IMR-90 (cell line): ENCODE measurements at regions not wholly inside any gene's neighbourhood (a gene's known extent, or its start where the extent isn't known, plus 50 kb on each side); places are given as distances from the start of the nearest gene placed in this dataset.

Experiments used
- ATAC-seq: fragments of 200-7000 bp; cut with Tn5 transposase; 2 replicates; pipeline ENCODE4 v1.9.1; 2020; ENCODE audit warnings: low read depth, mild to moderate bottlenecking, moderate library complexity
- BruUV-seq: library from RNA; stranded (reverse); fragments of 400-500 nt; replicated peaks from 2 replicates; lab custom pipeline; 2021; lab: Mats Ljungman, UMichigan
- CTCF ChIA-PET: fragments of 300-600 bp; formaldehyde crosslinking; extraction: SDS; loops from one replicate; lab custom pipeline; 2021; ENCODE audit warnings: antibody characterized with exemption; lab: Yijun Ruan, JAX
- POLR2A ChIA-PET: fragments of 300-600 bp; sonication (Branson Sonifier 250); formaldehyde crosslinking; loops from one replicate; lab custom pipeline; 2022; ENCODE audit warnings: antibody characterized with exemption; ENCODE audit not compliant: unreplicated experiment; lab: Charles Lee
- DNase-seq: peaks from one replicate; pipeline ENCODE4 v3.0.0; 2013
- H2AFZ ChIP-seq: replicated peaks from 2 replicates; pipeline ENCODE3; 2013; ENCODE audit warnings: low read length, mild to moderate bottlenecking; ENCODE audit not compliant: poor library complexity
- H2AK5ac ChIP-seq: 2 replicates; pipeline ENCODE4 v1.6.1; 2013; ENCODE audit warnings: low read depth, low read length, inconsistent platforms
- H2AK9ac ChIP-seq: replicated peaks from 2 replicates; pipeline ENCODE3; 2013; ENCODE audit warnings: mild to moderate bottlenecking, low read depth, low read length, moderate library complexity; ENCODE audit not compliant: poor library complexity
- H2BK120ac ChIP-seq: 2 replicates; pipeline ENCODE4 v1.6.1; 2013; ENCODE audit warnings: low read depth, low read length, inconsistent platforms
- H2BK15ac ChIP-seq: 3 replicates; pipeline ENCODE4 v1.6.1; 2013; ENCODE audit warnings: low read depth, low read length, inconsistent platforms
- H2BK20ac ChIP-seq: 2 replicates; pipeline ENCODE4 v1.6.1; 2013; ENCODE audit warnings: low read depth, mild to moderate bottlenecking, inconsistent platforms, low read length, moderate library complexity
- H2BK5ac ChIP-seq: 2 replicates; pipeline ENCODE4 v1.6.1; 2013; ENCODE audit warnings: mild to moderate bottlenecking, low read depth, low read length, inconsistent platforms; ENCODE audit not compliant: poor library complexity, severe bottlenecking
- H3K14ac ChIP-seq: replicated peaks from 2 replicates; pipeline ENCODE4 v1.6.1; 2013; ENCODE audit warnings: low read depth, low read length, inconsistent platforms
- H3K18ac ChIP-seq: 2 replicates; pipeline ENCODE4 v1.6.1; 2013; ENCODE audit warnings: low read depth, low read length, control low read depth
- H3K23ac ChIP-seq: 2 replicates; pipeline ENCODE4 v1.6.1; 2013; ENCODE audit warnings: low read depth, low read length, inconsistent platforms
- H3K27ac ChIP-seq: 2 replicates; pipeline ENCODE4 v1.5.1; 2013; ENCODE audit warnings: mild to moderate bottlenecking, control low read depth, low read length; ENCODE audit not compliant: insufficient read depth
- H3K27me3 ChIP-seq: 2 replicates; pipeline ENCODE4 v1.6.1; 2013; ENCODE audit warnings: low read length; ENCODE audit not compliant: control insufficient read depth, insufficient read depth
- H3K36me3 ChIP-seq: 2 replicates; pipeline ENCODE4 v1.6.1; 2013; ENCODE audit warnings: low read length, mixed read lengths; ENCODE audit not compliant: control insufficient read depth, insufficient read depth
- H3K4ac ChIP-seq: 2 replicates; pipeline ENCODE4 v1.6.1; 2013; ENCODE audit warnings: low read depth, low read length, inconsistent platforms
- H3K4me1 ChIP-seq: 2 replicates; pipeline ENCODE4 v1.6.1; 2013; ENCODE audit warnings: low read length, mixed read lengths; ENCODE audit not compliant: control insufficient read depth, insufficient read depth
- H3K4me2 ChIP-seq: 2 replicates; pipeline ENCODE4 v1.6.1; 2013; ENCODE audit warnings: low read depth, mild to moderate bottlenecking, control low read depth, low read length, moderate library complexity
- H3K4me3 ChIP-seq: 2 replicates; pipeline ENCODE4 v1.5.1; 2013; ENCODE audit warnings: low read depth, mild to moderate bottlenecking, control low read depth, low read length, moderate library complexity; ENCODE audit not compliant: insufficient read depth
- H3K56ac ChIP-seq: 2 replicates; pipeline ENCODE4 v1.6.1; 2013; ENCODE audit warnings: low read length, inconsistent platforms; ENCODE audit not compliant: insufficient read depth; ENCODE audit errors: extremely low read depth
- H3K79me1 ChIP-seq, 2 experiments: 2 replicates each; pipeline ENCODE4 v1.6.1; 2013; ENCODE audit warnings: low read length in 2 of 2, inconsistent platforms in 1 of 2, low read depth in 1 of 2
- H3K9ac ChIP-seq: 2 replicates; pipeline ENCODE4 v1.6.1; 2013; ENCODE audit warnings: low read depth, low read length, control low read depth
- H3K9me1 ChIP-seq: 2 replicates; pipeline ENCODE4 v1.6.1; 2013; ENCODE audit warnings: low read length, inconsistent platforms; ENCODE audit not compliant: insufficient read depth
- H3K9me3 ChIP-seq: 2 replicates; pipeline ENCODE4 v1.6.1; 2013; ENCODE audit warnings: low read length; ENCODE audit not compliant: control insufficient read depth, insufficient read depth
- H4K20me1 ChIP-seq: 2 replicates; pipeline ENCODE4 v1.6.1; 2013; ENCODE audit warnings: low read length, inconsistent platforms; ENCODE audit not compliant: insufficient read depth
- H4K5ac ChIP-seq: 2 replicates; pipeline ENCODE4 v1.6.1; 2013; ENCODE audit warnings: mild to moderate bottlenecking, low read depth, low read length, control low read depth
- H4K8ac ChIP-seq, 2 experiments: 2 replicates each; pipeline ENCODE4 v1.6.1; 2013; ENCODE audit warnings: low read depth in 2 of 2, low read length in 2 of 2, control low read depth in 1 of 2, inconsistent platforms in 1 of 2
- H4K91ac ChIP-seq: 2 replicates; pipeline ENCODE4 v1.6.1; 2013; ENCODE audit warnings: low read depth, low read length, inconsistent platforms; ENCODE audit not compliant: insufficient read depth
- BHLHE40 ChIP-seq: fragments of 150-350 bp; IDR thresholded peaks from 2 replicates; pipeline ENCODE4 v1.6.1; 2016; ENCODE audit warnings: mild to moderate bottlenecking, low read depth, low read length
- CHD1 ChIP-seq: IDR thresholded peaks from 2 replicates; pipeline ENCODE4 v1.6.1; 2012; ENCODE audit warnings: low read depth, low read length, improper control_type of control experiment
- RAD21 ChIP-seq: IDR thresholded peaks from 2 replicates; pipeline ENCODE4 v1.6.1; 2012; ENCODE audit warnings: low read length, improper control_type of control experiment
- RCOR1 ChIP-seq: IDR thresholded peaks from 2 replicates; pipeline ENCODE4 v1.6.1; 2012; ENCODE audit warnings: mild to moderate bottlenecking, low read length, improper control_type of control experiment; ENCODE audit not compliant: insufficient replicate concordance
- RFX5 ChIP-seq: IDR thresholded peaks from 2 replicates; pipeline ENCODE4 v1.8.0; 2012; ENCODE audit warnings: low read depth, mild to moderate bottlenecking, low read length, moderate library complexity
- WGBS, 2 experiments: methylation state at CpG; one replicate each; pipeline versions ENCODE4 v1.1.5 to v1.1.7; 2013; ENCODE audit warnings: missing lambda C conversion rate in 2 of 2; ENCODE audit not compliant: insufficient read length in 1 of 2; ENCODE audit errors: extremely low coverage in 2 of 2; 5-methylcytosine and 5-hydroxymethylcytosine counted together
- dilution Hi-C: fragments of 300-500 bp; cut with HindIII; formaldehyde crosslinking; loops from one replicate; pipeline ENCODE4 v1.14.3; 2018; ENCODE audit warnings: low sequenced_read_pairs; ENCODE audit not compliant: unreplicated experiment
- in situ Hi-C: fragments of 300-500 bp; cut with MboI; formaldehyde crosslinking; loops from 3 replicates; pipeline ENCODE4 v1.14.3; 2019; ENCODE audit warnings: low sequenced_read_pairs, inconsistent platforms, mixed read lengths
- intact Hi-C: fragments of 100-400 bp; cut with micrococcal nuclease; formaldehyde crosslinking; loops from 2 replicates; pipeline ENCODE4 v1.10.0; 2022

GRCh38 chr11:115718945-115719344 is 214.7 kb upstream of the CADM1 start:
- Histone ChIP-seq H3K4ac (no peak overlapping the region), H2BK15ac (no peak overlapping the region), H2AK9ac (no peak overlapping the region), H2AK5ac (no peak overlapping the region), H3K9me3 (no peaks in the 10 kb centered on the region), H3K27ac (no peak overlapping the region), H3K9me1 (no peaks in the 10 kb centered on the region), H4K8ac (no peak overlapping the region), H2AFZ (no peak overlapping the region), H2BK120ac (no peak overlapping the region), H3K4me1 (peaks cover 9% of the 10 kb centered on the region; the same call in 1 of the 2 replicates), H3K79me1 (no peaks in the 10 kb centered on the region), H3K4me2 (no peak overlapping the region), H4K5ac (no peak overlapping the region), H3K18ac (no peak overlapping the region), H2BK20ac (no peak overlapping the region), H3K27me3 (peaks cover 10% of the 10 kb centered on the region), H4K20me1 (no peaks in the 10 kb centered on the region), H3K36me3 (no peaks in the 10 kb centered on the region), H3K14ac (no peak overlapping the region), H3K9ac (no peak overlapping the region), H3K4me3 (no peak overlapping the region), H4K91ac (no peak overlapping the region), H3K23ac (no peak overlapping the region), H3K56ac (no peak overlapping the region), H2BK5ac (no peak overlapping the region)
- no peak for ATAC-seq
- ChIA-PET CTCF (no interaction called here), POLR2A (no interaction called here)
- dilution Hi-C loops: no loop called here
- no TSS peak for BruUV-seq
- no peak for DNase-seq
- TF ChIP-seq RAD21: no peak
- no peak for TF ChIP-seq BHLHE40
- no peak for TF ChIP-seq RCOR1
- TF ChIP-seq RFX5: no peak
- TF ChIP-seq CHD1: no peak
- WGBS, 2 experiments: no CpG with 5 or more reads among the region's 3 CpGs
- intact Hi-C loops: no loop called here
- in situ Hi-C loops: no loop called here
